Ishikawa (cell line): ENCODE measurements at regions not wholly inside any gene's neighbourhood (a gene's known extent, or its start where the extent isn't known, plus 50 kb on each side); places are given as distances from the start of the nearest gene placed in this dataset.

Source experiments
- CEBPB ChIP-seq: IDR thresholded peaks from 2 replicates; pipeline ENCODE4 v1.6.1; 2012
- CREB1 ChIP-seq: IDR thresholded peaks from 2 replicates; pipeline ENCODE4 v1.6.1; 2012; ENCODE audit warnings: low read depth
- EGR1 ChIP-seq: IDR thresholded peaks from 2 replicates; pipeline ENCODE4 v1.6.1; 2012
- EP300 ChIP-seq: IDR thresholded peaks from 2 replicates; pipeline ENCODE4 v1.6.1; 2012; ENCODE audit warnings: borderline replicate concordance
- FOXM1 ChIP-seq: IDR thresholded peaks from 2 replicates; pipeline ENCODE4 v1.6.1; 2012; ENCODE audit warnings: low read depth, borderline replicate concordance
- MAX ChIP-seq: IDR thresholded peaks from 2 replicates; pipeline ENCODE4 v1.6.1; 2012
- NFIC ChIP-seq: IDR thresholded peaks from 2 replicates; pipeline ENCODE4 v1.6.1; 2012
- RAD21 ChIP-seq: IDR thresholded peaks from 2 replicates; pipeline ENCODE4 v1.6.1; 2012; ENCODE audit warnings: low read depth
- REST ChIP-seq: IDR thresholded peaks from 2 replicates; pipeline ENCODE4 v1.6.1; 2012; ENCODE audit warnings: low read depth, mild to moderate bottlenecking
- TAF1 ChIP-seq: IDR thresholded peaks from 2 replicates; pipeline ENCODE4 v1.6.1; 2012; ENCODE audit warnings: low read depth, mild to moderate bottlenecking
- TCF12 ChIP-seq: IDR thresholded peaks from 2 replicates; pipeline ENCODE4 v1.6.1; 2012; ENCODE audit warnings: low read depth
- TEAD4 ChIP-seq: IDR thresholded peaks from 2 replicates; pipeline ENCODE4 v1.6.1; 2012
- USF1 ChIP-seq: IDR thresholded peaks from 2 replicates; pipeline ENCODE4 v1.6.1; 2012
- YY1 ChIP-seq: IDR thresholded peaks from 2 replicates; pipeline ENCODE4 v1.6.1; 2012; ENCODE audit warnings: low read depth
- ZBTB7A ChIP-seq: IDR thresholded peaks from 2 replicates; pipeline ENCODE4 v1.6.1; 2012; ENCODE audit warnings: low read depth

GRCh38 chr2:215613888-215614287 is 178.0 kb upstream of the FN1 start:
- no peak for TF ChIP-seq NFIC
- TF ChIP-seq TCF12 = no peak
- TF ChIP-seq CREB1 = no peak
- TF ChIP-seq MAX = no peak
- TF ChIP-seq RAD21 = no peak
- TF ChIP-seq REST = no peak
- TF ChIP-seq YY1 = no peak
- TF ChIP-seq FOXM1 = no peak
- no peak for TF ChIP-seq USF1
- TF ChIP-seq ZBTB7A = no peak
- no peak for TF ChIP-seq TAF1

GRCh38 chr2:215613280-215613679 is 177.4 kb upstream of the FN1 start:
- TF ChIP-seq TCF12 (no peak), REST (no peak), YY1 (no peak), MAX (no peak), FOXM1 (no peak), RAD21 (no peak), CEBPB (no peak)

DNA sequence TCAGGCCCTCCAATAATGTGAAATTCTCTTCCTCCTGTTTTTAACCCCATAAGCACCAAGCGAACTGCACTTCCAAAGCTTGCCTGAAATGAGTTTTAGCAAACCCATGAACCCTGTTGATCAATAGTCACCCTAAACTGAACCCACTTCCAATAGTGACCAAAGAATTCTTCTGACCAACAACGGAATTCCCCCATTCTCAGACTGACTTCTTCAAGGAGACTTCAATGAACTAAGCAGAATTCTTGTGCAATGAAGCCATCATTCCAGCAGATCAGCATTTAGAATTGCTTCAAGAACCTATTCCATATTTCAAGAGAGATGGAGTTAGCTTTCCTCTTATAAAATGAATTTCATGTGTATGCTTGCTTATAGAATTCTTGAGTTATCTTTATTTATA is 176.9 kb upstream of the FN1 start:
- TF ChIP-seq CREB1 (no peak), YY1 (no peak), MAX (no peak), USF1 (no peak), ZBTB7A (no peak), REST (no peak), RAD21 (no peak), TCF12 (no peak), FOXM1 (no peak), CEBPB (no peak)

GRCh38 chr2:215611609-215612386 is 175.9 kb upstream of the FN1 start:
- TF ChIP-seq EGR1 = no peak
- no peak for TF ChIP-seq TAF1
- no peak for TF ChIP-seq TEAD4
- TF ChIP-seq NFIC = no peak
- TF ChIP-seq REST = no peak
- TF ChIP-seq USF1 = no peak
- TF ChIP-seq RAD21 = no peak
- TF ChIP-seq CEBPB = no peak
- TF ChIP-seq TCF12 = no peak
- no peak for TF ChIP-seq ZBTB7A
- no peak for TF ChIP-seq EP300
- no peak for TF ChIP-seq MAX
